IMR-90 (cell line): ENCODE measurements at regions not wholly inside any gene's neighbourhood (a gene's known extent, or its start where the extent isn't known, plus 50 kb on each side); places are given as distances from the start of the nearest gene placed in this dataset.

ENCODE experiments used
- POLR2A ChIP-seq: IDR thresholded peaks from 2 replicates; pipeline ENCODE4 v1.6.1; 2012; ENCODE audit warnings: mild to moderate bottlenecking, low read depth, low read length
- RFX5 ChIP-seq: IDR thresholded peaks from 2 replicates; pipeline ENCODE4 v1.8.0; 2012; ENCODE audit warnings: low read depth, mild to moderate bottlenecking, low read length, moderate library complexity
- TF ChIP-seq, protein P1 (sequence below): conservative IDR thresholded peaks from 2 replicates; pipeline ENCODE4 v1.5.1; 2012; ENCODE audit warnings: mild to moderate bottlenecking, low read depth, low read length, improper control_type of control experiment
- TF ChIP-seq, protein P2 (sequence below): fragments of 150-350 bp; IDR thresholded peaks from 2 replicates; pipeline ENCODE4 v1.6.1; 2016; ENCODE audit warnings: low read depth, mild to moderate bottlenecking, low read length, moderate library complexity, borderline replicate concordance
- TF ChIP-seq, protein P3 (sequence below): fragments of 150-350 bp; IDR thresholded peaks from 2 replicates; pipeline ENCODE4 v1.6.1; 2017; ENCODE audit warnings: mild to moderate bottlenecking, antibody characterized with exemption, low read length, low read depth

GRCh38 chr14:105982664-105983063 lies 456.3 kb downstream of the TMEM121 start:
- TF ChIP-seq RFX5: no peak
- TF ChIP-seq POLR2A: no peak
- TF ChIP-seq, protein P1, sequence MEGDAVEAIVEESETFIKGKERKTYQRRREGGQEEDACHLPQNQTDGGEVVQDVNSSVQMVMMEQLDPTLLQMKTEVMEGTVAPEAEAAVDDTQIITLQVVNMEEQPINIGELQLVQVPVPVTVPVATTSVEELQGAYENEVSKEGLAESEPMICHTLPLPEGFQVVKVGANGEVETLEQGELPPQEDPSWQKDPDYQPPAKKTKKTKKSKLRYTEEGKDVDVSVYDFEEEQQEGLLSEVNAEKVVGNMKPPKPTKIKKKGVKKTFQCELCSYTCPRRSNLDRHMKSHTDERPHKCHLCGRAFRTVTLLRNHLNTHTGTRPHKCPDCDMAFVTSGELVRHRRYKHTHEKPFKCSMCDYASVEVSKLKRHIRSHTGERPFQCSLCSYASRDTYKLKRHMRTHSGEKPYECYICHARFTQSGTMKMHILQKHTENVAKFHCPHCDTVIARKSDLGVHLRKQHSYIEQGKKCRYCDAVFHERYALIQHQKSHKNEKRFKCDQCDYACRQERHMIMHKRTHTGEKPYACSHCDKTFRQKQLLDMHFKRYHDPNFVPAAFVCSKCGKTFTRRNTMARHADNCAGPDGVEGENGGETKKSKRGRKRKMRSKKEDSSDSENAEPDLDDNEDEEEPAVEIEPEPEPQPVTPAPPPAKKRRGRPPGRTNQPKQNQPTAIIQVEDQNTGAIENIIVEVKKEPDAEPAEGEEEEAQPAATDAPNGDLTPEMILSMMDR: no peak
- TF ChIP-seq, protein P2, sequence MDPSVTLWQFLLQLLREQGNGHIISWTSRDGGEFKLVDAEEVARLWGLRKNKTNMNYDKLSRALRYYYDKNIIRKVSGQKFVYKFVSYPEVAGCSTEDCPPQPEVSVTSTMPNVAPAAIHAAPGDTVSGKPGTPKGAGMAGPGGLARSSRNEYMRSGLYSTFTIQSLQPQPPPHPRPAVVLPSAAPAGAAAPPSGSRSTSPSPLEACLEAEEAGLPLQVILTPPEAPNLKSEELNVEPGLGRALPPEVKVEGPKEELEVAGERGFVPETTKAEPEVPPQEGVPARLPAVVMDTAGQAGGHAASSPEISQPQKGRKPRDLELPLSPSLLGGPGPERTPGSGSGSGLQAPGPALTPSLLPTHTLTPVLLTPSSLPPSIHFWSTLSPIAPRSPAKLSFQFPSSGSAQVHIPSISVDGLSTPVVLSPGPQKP: no peak
- TF ChIP-seq, protein P3, sequence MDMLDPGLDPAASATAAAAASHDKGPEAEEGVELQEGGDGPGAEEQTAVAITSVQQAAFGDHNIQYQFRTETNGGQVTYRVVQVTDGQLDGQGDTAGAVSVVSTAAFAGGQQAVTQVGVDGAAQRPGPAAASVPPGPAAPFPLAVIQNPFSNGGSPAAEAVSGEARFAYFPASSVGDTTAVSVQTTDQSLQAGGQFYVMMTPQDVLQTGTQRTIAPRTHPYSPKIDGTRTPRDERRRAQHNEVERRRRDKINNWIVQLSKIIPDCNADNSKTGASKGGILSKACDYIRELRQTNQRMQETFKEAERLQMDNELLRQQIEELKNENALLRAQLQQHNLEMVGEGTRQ: no peak
